ENCODE measurements at regions not wholly inside any gene's neighbourhood (a gene's known extent, or its start where the extent isn't known, plus 50 kb on each side); places are given as distances from the start of the nearest gene placed in this dataset.

DNA sequence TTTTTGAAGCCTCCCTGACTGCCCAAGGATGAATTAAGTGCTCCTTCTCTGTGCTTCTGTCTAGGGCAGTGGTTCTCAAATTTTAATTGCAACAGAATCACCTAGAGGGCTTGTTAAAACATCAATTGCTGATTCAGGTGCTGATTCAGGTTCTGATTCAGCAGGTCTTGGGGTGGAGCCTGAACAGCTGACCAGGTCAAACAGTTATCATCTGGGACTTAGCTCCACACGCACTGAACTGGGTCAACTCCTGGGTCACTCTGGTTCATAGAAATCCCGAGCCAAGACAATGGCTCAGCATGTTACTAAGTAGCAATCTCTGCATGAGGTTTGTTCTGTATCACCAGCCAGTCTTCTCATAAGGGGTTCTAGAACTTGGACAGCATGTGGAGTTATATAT lies 192.3 kb downstream of the GJA1 start:
- no peak for TF ChIP-seq POLR2AphosphoS5 (IDR thresholded peaks at IDR 0.05; ENCODE audit: low read depth, low read length)
- no peak for TF ChIP-seq POLR2A (IDR thresholded peaks at IDR 0.05; ENCODE audit: low read depth, low read length)
